GDM1 (cell line): ENCODE measurements at regions not wholly inside any gene's neighbourhood (a gene's known extent, or its start where the extent isn't known, plus 50 kb on each side); places are given as distances from the start of the nearest gene placed in this dataset.

Experiments
- DNase-seq: peaks from one replicate; lab custom pipeline; 2025; lab: John Stamatoyannopoulos, UW

DNA sequence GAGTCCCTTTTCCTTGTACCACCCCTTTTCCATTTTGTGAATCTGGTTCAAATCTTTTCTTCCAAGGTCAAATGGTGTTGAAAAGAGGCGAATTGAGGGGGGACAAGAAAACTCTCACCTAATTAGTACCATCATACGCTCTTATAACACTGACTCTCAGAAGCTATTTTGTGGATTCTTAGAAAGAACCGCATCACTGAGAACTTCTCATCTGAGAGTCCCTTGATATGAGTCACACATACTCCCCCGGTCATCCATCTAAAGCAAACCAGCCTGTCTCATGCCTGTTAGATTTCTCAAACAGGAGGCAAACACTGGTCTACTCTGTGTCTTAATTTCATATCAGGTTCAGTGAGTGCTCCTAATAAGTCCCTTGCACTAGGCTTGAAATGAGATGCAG, 76.5 kb upstream of the SPRED1 start:
- DNase-seq, result no peak

DNA sequence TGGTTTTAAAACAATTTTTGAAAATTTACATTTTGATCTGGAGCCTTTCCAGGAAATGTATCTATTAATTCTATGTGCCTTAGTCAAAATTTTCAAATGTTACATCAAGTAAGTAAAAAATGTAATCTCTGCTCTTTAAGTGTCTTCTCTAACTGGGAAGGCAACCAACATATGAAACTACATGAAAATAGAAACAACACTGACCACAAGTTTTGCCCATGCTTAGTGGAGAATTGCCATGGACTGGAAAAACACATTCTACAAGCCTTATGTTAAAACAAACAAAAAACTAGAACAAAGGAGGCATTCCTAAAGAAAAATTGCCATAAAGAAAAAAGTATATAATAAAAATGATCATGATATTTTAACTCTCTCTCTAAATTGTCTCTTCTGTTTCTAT, 75.9 kb upstream of the SPRED1 start:
- DNase-seq, result no peak

DNA sequence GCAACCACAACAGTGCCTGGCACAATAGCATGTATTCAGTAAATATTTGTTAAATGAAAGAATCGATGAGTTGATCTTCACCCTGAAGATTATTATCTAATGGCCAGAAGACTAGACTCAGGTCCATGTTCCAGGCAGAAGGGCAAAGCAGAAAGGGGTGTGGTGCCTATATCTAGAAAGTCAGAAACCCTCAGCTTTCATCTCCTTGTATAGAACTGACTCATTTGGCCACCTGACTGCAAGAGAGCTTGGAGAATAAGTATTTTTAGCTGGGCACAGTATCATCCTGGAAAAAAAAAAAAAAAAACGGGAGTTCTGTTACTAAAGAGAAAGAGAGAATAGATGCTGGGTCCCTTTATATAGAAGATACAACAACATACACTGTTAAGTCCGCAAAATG, 69.7 kb upstream of the SPRED1 start:
- DNase-seq, result no peak

DNA sequence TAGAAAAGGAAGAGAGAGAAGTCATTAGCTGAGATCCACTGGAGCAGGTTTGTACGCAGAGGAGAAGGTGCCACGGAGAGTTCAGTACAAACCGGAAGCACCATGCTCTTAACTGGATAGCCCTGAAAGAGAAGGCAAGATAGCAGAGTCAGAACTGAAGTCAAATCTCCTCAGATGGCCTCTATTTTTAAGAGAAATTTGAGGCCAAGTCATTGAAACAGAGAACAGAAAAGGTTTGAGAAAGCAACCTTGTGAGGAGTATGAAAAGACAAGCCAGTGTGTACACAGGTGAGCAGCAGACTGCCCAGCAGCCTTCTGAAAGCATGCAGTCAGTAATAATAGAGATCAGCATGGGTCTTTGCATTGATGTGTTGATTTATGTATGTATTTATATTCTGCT, 66.1 kb upstream of the SPRED1 start:
- no peak for DNase-seq

DNA sequence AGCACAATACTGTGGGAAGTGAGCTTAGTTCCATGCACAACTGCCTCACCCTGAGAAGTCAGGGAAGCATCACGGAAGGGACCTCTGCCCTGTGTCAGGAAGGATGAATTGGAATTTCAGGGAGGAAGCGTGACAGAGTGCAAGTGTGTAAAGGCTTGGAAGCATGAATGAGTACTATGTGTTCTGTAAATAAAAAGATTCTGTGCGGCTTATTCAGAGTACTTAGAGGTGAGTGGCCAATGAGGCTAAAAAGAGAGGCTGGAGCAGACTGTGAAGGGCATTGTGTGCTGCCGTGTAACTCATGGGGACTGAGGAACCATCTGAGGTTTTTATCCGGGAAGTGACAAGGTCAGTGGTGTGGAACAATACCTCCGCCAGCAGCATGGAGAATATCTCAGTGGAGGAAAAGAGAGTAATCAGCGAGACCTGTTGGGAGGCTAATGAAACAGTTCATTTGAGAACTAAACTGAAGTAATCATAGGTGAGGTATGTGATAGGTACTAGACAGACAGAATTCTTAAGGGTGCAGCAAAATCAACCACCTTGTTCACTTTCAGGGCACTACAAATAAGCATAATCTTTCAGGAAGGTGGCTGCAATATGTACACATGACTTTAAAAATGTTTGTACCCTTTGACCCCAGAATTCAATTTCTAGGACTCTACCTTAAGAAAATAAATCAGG, 64.9 kb upstream of the SPRED1 start:
- no peak for DNase-seq

DNA sequence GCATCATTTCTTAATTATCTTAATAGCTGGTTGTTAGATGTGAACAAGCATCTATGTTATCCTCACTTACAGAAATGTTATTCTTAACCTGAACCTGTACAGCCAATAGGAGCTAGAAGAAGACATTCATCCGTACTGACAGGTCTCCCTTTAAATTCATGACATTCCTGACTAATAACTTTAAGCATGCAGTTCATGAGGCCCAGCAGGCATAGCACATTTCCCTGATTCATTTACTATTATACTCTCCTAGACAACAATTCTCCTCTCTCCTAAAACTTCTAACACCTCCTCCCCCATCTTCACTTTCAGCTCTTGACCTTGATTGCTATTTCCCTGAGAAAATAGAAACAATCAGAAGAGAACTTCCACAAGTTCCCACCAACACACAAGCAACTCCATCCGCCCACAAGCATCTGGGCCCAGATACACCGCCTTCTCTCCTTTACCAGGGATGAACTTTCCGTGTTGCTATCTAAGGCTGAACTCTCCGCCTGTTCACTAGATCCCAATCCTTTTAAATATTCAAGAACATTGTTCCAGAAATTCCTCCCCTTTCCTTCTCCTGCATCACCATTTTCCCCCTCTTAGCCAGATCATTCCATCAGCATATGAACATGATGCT, 62.9 kb upstream of the SPRED1 start:
- no peak for DNase-seq

DNA sequence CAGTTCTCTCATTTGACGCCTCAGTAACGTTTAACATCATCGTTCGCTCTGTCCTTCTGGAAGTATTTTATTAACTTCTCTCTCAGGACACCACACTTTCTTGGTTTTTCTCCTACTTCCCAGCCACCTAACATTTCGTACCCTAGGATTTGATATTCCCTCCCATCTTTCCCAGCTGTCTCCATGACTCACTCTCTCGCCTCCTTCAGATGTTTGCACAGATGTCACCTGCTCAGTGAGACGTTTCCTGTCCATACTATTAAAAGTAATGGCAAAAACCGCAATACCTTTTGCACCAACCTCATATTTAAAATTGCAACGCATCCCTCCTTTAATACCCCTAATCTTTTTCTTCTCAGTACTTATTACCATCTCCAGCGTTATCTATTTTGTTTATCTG, 62.1 kb upstream of the SPRED1 start:
- no peak for DNase-seq

DNA sequence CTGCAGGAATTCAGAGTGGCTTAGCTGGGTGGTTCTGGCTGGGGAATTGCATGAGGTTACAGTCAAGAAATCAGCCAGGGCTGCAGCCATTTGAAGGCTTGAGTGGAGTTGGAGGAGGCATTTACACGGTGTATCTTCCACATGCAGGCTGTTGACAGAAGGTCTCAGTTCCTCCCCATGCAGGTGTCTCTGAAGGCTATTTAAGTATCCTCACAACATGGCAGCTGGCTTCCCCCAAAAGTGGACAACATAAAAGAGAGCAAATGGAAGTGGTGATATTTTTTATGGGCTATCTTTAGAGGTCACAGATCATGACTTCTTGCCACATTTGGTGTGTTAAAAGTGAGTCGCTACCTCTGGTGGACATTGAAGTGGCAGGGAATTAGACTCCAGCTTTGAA, 60.1 kb upstream of the SPRED1 start:
- no peak for DNase-seq

DNA sequence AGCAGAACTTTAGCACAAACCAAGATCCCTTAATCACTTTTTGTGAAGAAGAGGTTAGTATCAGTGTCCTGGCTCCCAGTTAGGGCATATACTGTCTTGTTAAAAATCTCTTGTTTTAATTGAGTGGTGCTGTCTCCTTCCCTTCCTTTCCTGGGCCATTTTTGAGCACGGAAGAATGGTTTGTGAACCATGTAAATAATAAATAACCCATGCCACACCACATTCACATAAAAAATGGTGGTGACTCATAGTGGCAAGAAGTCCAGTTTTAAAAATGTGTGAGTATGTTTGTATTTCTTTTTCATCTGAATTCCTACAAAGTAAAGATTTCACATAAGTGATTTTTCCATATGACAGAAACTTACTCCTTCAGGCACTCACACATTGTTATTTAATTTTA, 59.1 kb upstream of the SPRED1 start:
- DNase-seq, result no peak

DNA sequence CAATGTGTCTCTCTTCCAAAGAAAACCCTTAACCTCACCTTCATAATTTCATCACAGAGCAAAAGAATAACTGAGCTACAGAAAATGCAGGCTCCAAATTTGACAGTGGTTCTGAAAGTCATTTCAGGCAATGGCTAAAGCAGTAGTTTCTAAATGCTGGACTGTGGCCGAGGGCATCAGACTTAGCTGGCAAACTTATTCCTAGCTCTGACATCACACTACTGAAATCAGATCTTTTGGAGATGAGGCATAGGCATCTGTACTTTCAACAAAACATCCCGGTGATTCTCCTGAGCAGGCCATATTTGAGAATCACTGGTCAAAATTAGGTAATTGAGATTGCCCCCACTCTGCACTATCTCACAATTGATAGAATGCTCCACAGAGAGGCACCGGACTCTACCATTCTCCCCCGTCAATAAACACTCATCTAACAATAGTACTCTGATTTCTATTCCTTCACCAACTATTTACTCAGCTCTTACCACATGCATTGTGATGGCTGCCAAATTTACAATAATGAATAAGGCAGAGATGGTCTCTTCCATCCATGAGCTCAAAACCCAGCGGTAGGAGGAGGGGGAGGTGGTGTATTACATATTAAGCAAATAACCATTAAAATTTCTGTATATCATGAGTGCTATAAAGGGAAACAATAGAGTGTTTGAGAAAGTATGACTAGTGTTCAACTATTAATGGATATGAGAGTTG, 57.3 kb upstream of the SPRED1 start:
- DNase-seq, result no peak

DNA sequence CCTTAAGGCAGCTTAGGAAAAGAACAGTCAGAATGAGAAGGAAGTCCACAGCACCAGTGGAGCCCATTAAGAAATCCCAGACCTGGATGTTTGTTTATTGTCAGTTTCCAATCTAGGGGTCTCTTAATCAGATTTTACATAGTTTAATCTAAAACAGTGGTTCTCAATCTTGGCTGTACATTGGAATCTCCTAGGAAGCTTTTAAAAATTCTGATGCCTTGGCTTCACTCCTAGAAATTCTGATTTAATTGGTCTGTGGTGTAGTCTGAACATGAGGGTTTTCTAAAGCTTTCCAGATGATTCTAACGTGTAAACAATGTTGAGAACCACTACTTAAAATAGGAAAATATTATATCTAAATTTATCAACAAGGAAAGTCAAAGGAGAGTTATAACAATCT, 56.6 kb upstream of the SPRED1 start:
- no peak for DNase-seq

DNA sequence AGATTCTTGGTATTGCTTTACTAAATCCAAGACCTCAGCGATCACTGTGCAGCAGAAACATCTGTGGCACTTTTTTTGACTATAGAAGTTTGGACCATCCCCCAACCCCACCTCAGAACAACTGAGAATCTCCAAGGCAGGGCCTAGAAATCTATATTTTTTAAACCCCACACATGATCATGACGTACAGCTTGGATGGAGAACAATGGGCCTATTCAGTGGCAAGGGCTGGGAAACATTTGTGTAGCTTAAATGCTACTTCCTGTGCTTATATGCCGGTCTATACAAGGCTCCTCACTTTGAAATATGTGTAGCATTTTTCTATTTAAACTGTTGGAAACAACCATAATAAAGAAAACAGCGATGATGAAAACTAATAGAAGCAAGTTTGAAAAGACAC, 55.1 kb upstream of the SPRED1 start:
- no peak for DNase-seq

DNA sequence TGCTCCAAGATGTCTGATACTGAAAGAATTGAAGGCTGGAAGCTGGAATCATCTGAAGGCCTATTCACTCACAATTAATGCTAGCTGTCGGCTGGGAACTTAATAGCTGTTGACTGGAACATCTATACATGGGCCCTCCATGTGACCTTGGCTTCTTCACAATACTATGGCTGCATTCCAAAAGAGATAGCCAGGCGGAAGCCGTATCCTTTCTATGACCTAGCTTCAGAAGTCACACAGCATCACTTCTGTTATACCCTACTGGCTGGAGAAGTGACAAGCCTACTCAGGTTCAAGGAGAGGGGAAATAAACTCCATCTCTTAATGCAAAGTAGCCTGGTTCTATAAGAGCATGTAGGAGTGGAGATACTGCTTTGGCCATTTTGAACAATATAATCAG, 50.9 kb upstream of the SPRED1 start:
- DNase-seq, result no peak

DNA sequence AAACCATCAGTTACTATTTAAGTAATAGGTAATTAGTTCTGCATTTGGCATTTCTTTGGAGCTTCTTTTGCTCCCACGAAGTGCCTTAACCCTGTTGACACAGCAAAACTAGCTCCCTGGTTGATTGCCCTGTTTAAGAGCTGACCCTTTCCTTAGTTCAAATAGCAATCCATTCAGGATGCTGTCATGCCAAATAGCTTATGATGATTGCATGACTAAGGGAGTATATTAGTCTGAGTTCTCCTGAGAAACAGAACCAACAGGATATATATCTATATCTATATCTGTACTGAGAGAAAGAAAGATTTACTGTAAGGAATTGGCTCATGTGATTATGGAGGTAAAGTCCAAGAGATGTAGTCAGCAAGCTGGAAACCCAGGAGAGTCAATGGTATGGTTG, 50.3 kb upstream of the SPRED1 start:
- DNase-seq, result no peak
